Loucy (cell line): ENCODE measurements at regions not wholly inside any gene's neighbourhood (a gene's known extent, or its start where the extent isn't known, plus 50 kb on each side); places are given as distances from the start of the nearest gene placed in this dataset.

Experiments used
- EZH2phosphoT487 ChIP-seq: fragments of 200-600 bp; IDR thresholded peaks from 2 replicates; pipeline ENCODE4 v1.6.1; 2018; ENCODE audit warnings: antibody characterized with exemption, mild to moderate bottlenecking, moderate library complexity, borderline replicate concordance
- TF ChIP-seq, protein P1 (sequence below): fragments of 200-600 bp; sonication (generic); conservative IDR thresholded peaks from 2 replicates; pipeline ENCODE4 v1.5.1; 2014; ENCODE audit warnings: mild to moderate bottlenecking, antibody characterized with exemption, low read length

DNA sequence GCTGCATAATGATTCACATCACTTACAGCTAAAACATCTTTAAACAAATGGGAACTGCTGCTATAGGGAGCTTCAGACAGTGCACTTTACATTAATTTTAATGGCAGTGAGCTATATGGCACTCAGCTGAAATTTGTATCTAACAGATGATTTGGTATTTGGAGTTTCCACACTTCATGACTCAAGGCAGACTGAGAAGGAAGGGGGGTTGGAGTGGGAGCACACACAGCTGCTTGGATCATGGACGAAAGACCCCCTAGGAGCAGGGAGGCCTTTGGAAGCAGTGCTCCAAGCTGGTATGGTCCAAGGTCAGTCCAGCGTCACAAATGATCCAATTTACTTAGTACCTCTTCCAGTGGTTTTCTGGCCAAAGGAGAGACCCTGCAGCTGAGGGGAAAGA lies 389.7 kb downstream of the FUT8 start:
- TF ChIP-seq, protein P1, sequence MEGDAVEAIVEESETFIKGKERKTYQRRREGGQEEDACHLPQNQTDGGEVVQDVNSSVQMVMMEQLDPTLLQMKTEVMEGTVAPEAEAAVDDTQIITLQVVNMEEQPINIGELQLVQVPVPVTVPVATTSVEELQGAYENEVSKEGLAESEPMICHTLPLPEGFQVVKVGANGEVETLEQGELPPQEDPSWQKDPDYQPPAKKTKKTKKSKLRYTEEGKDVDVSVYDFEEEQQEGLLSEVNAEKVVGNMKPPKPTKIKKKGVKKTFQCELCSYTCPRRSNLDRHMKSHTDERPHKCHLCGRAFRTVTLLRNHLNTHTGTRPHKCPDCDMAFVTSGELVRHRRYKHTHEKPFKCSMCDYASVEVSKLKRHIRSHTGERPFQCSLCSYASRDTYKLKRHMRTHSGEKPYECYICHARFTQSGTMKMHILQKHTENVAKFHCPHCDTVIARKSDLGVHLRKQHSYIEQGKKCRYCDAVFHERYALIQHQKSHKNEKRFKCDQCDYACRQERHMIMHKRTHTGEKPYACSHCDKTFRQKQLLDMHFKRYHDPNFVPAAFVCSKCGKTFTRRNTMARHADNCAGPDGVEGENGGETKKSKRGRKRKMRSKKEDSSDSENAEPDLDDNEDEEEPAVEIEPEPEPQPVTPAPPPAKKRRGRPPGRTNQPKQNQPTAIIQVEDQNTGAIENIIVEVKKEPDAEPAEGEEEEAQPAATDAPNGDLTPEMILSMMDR, result no peak
- no peak for TF ChIP-seq EZH2phosphoT487
